ENCODE measurements at regions not wholly inside any gene's neighbourhood (a gene's known extent, or its start where the extent isn't known, plus 50 kb on each side); places are given as distances from the start of the nearest gene placed in this dataset.

GRCh38 chr4:136078976-136079375, 1453.3 kb downstream of the PCDH18 start:
- Mint-ChIP-seq H3K36me3 (no peaks in the 10 kb centered on the region), H3K9me3 (no peaks in the 10 kb centered on the region), H3K27me3 (ENCODE audit: insufficient read depth, low read depth) (no peaks in the 10 kb centered on the region), H3K27ac (no peak overlapping the region), H3K4me3 (no peak overlapping the region), H3K4me1 (no peaks in the 10 kb centered on the region)
- Histone ChIP-seq H3K36me3 (peaks cover 5% of the 10 kb centered on the region), H4K20me1 (ENCODE audit: low read depth) (no peaks in the 10 kb centered on the region), H3K27me3 (no peaks in the 10 kb centered on the region), H3K9me3 (ENCODE audit: low read depth) (no peaks in the 10 kb centered on the region), H3K9ac (no peak overlapping the region), H3K4me2 (no peak overlapping the region), H3F3A (ENCODE audit: low read depth) (no peaks in the 10 kb centered on the region), H3K4me3 (no peak overlapping the region), H2AFZ (replicated peaks) (no peak overlapping the region), H3K27ac (no peak overlapping the region), H3K79me2 (ENCODE audit: low read depth) (no peaks in the 10 kb centered on the region), H3K4me1 (peaks cover 16% of the 10 kb centered on the region)
- TF ChIP-seq EZH2phosphoT487 (IDR thresholded peaks at IDR 0.05), result no peak
- TF ChIP-seq CTCF (IDR thresholded peaks at IDR 0.05), result no peak
- TF ChIP-seq EZH2 (IDR thresholded peaks at IDR 0.05), result no peak
- no peak for DNase-seq (ENCODE audit: low spot score)

- H2AFZ ChIP-seq (replicated peaks), result peak overlapping the region; percentile 88
- TF ChIP-seq EZH2phosphoT487 (IDR thresholded peaks at IDR 0.05) (no peak), CTCF (IDR thresholded peaks at IDR 0.05) (no peak), EZH2 (IDR thresholded peaks at IDR 0.05) (no peak)
- H3K27me3 ChIP-seq, result no peaks in the 10 kb centered on the region
- no peaks in the 10 kb centered on the region for H3K9me3 Mint-ChIP-seq
- H3K4me2 ChIP-seq, result no peak overlapping the region
- H3K4me3 Mint-ChIP-seq, result no peak overlapping the region
- no peak overlapping the region for H3K27ac Mint-ChIP-seq
- H3F3A ChIP-seq (ENCODE audit: low read depth), result no peaks in the 10 kb centered on the region
- no peak for DNase-seq (ENCODE audit: low spot score)
- no peaks in the 10 kb centered on the region for H3K4me1 ChIP-seq
- no peaks in the 10 kb centered on the region for H3K9me3 ChIP-seq (ENCODE audit: low read depth)
- H4K20me1 ChIP-seq (ENCODE audit: low read depth), result no peaks in the 10 kb centered on the region
- H3K27ac ChIP-seq, result no peak overlapping the region
- H3K36me3 ChIP-seq, result no peaks in the 10 kb centered on the region
- H3K9ac ChIP-seq, result no peak overlapping the region
- H3K36me3 Mint-ChIP-seq, result no peaks in the 10 kb centered on the region
- no peaks in the 10 kb centered on the region for H3K4me1 Mint-ChIP-seq
- H3K79me2 ChIP-seq (ENCODE audit: low read depth), result no peaks in the 10 kb centered on the region
- no peaks in the 10 kb centered on the region for H3K27me3 Mint-ChIP-seq (ENCODE audit: insufficient read depth, low read depth)
- no peak overlapping the region for H3K4me3 ChIP-seq
Measured at GRCh38 chr4:136056748-136057147, 1475.5 kb downstream of the PCDH18 start.

- Mint-ChIP-seq H3K4me3 (no peak overlapping the region), H3K9me3 (no peaks in the 10 kb centered on the region), H3K36me3 (no peaks in the 10 kb centered on the region), H3K27me3 (ENCODE audit: insufficient read depth, low read depth) (no peaks in the 10 kb centered on the region), H3K4me1 (no peaks in the 10 kb centered on the region), H3K27ac (no peak overlapping the region)
- Histone ChIP-seq H3K79me2 (ENCODE audit: low read depth) (no peaks in the 10 kb centered on the region), H3K4me1 (no peaks in the 10 kb centered on the region), H4K20me1 (ENCODE audit: low read depth) (no peaks in the 10 kb centered on the region), H3K27me3 (no peaks in the 10 kb centered on the region), H2AFZ (replicated peaks) (no peak overlapping the region), H3K9me3 (ENCODE audit: low read depth) (no peaks in the 10 kb centered on the region), H3F3A (ENCODE audit: low read depth) (no peaks in the 10 kb centered on the region), H3K9ac (no peak overlapping the region), H3K4me2 (no peak overlapping the region), H3K36me3 (no peaks in the 10 kb centered on the region), H3K4me3 (no peak overlapping the region), H3K27ac (no peak overlapping the region)
- DNase-seq (ENCODE audit: low spot score), result no peak
- TF ChIP-seq CTCF (IDR thresholded peaks at IDR 0.05), result no peak
- TF ChIP-seq EZH2 (IDR thresholded peaks at IDR 0.05), result no peak
- TF ChIP-seq EZH2phosphoT487 (IDR thresholded peaks at IDR 0.05), result no peak
Measured at GRCh38 chr4:136055360-136055759, 1476.9 kb downstream of the PCDH18 start.
